K562 (cell line): ENCODE measurements at regions not wholly inside any gene's neighbourhood (a gene's known extent, or its start where the extent isn't known, plus 50 kb on each side); places are given as distances from the start of the nearest gene placed in this dataset.
A peak's percentile ranks its signal among the peaks of the same experiment; 100 is the strongest.

Source experiments
- C11orf30 ChIP-seq: fragments of 450-650 bp; IDR thresholded peaks from 2 replicates; pipeline ENCODE4 v1.6.1; 2016; ENCODE audit warnings: low read depth, mild to moderate bottlenecking
- HMG20B ChIP-seq: fragments of 250-450 bp; sonication (Bioruptor Pico); IDR thresholded peaks from 2 replicates; pipeline ENCODE4 v1.5.0; 2021; ENCODE audit warnings: mild to moderate bottlenecking
- MAFG ChIP-seq: fragments of 450-650 bp; conservative IDR thresholded peaks from 2 replicates; pipeline ENCODE4 v1.6.1; 2016; ENCODE audit warnings: missing genetic modification characterization, missing compliant biosample characterization
- MAFK ChIP-seq: IDR thresholded peaks from 2 replicates; pipeline ENCODE4 v1.6.1; 2011; ENCODE audit warnings: low read length, improper control_type of control experiment
- PCBP1 ChIP-seq: fragments of 200-400 bp; formaldehyde crosslinking; IDR thresholded peaks from 2 replicates; pipeline ENCODE4 v1.6.1; 2018; ENCODE audit warnings: mild to moderate bottlenecking, low read depth, low read length; ENCODE audit not compliant: poor library complexity, severe bottlenecking
- SOX6 ChIP-seq: fragments of 450-650 bp; IDR thresholded peaks from 2 replicates; pipeline ENCODE4 v1.6.1; 2014; ENCODE audit warnings: mild to moderate bottlenecking
- STAT5B ChIP-seq: fragments of 250-450 bp; sonication (Bioruptor Pico); IDR thresholded peaks from 2 replicates; pipeline ENCODE4 v1.8.0; 2021; ENCODE audit warnings: mild to moderate bottlenecking, inconsistent platforms
- TRIM24 ChIP-seq, 2 experiments: fragments of 450-650 bp; IDR thresholded peaks; 2 replicates each; pipeline ENCODE4 v1.6.1; 2016
- ZNF143 ChIP-seq: sonication (generic); formaldehyde crosslinking; IDR thresholded peaks from 2 replicates; pipeline ENCODE4 v1.9.0; 2022; ENCODE audit warnings: mild to moderate bottlenecking, missing genetic modification reagents
- ZNF224 ChIP-seq: sonication (generic); formaldehyde crosslinking; IDR thresholded peaks from 2 replicates; pipeline ENCODE4 v1.8.0; 2022; ENCODE audit warnings: mild to moderate bottlenecking, missing genetic modification reagents
- ZNF316 ChIP-seq: fragments of 450-650 bp; IDR thresholded peaks from 2 replicates; pipeline ENCODE4 v1.6.1; 2016
- TF ChIP-seq, protein P1 (sequence below): sonication (generic); formaldehyde crosslinking; IDR thresholded peaks from 2 replicates; pipeline ENCODE4 v1.5.0; 2020; ENCODE audit warnings: missing genetic modification reagents
- TF ChIP-seq, protein P2 (sequence below): fragments of 450-650 bp; IDR thresholded peaks from one replicate; pipeline ENCODE4 v1.6.1; 2018; ENCODE audit warnings: mild to moderate bottlenecking, moderate library complexity; ENCODE audit not compliant: partially characterized antibody
- TF ChIP-seq, protein P3 (sequence below): fragments of 450-650 bp; IDR thresholded peaks from 2 replicates; pipeline ENCODE4 v1.6.1; 2016; ENCODE audit warnings: mild to moderate bottlenecking, moderate library complexity

DNA sequence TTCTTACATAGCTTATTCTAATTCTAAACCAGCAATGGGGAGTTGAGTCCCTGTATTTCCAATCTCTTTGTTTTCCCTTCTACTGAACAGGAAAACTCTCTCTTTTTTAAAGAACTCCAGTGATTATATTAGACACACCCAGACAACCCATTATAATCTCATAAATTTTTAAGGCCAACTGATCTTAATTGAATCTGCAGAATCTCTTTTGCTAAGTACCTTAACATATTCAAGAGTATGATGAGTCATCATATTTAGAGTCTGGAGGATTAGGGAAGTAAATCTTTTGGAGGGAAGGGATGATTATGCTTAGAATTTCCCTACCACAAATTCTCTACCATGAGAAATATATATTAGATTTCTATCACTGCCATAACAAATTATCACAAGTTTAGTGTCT lies 705.1 kb downstream of the CENPC start (continued):
- TF ChIP-seq TRIM24 (IDR thresholded peaks at IDR 0.05) (no peak), MAFG (tag) (peak; percentile 71), ZNF316 (peak; percentile 70), MAFK (peak; percentile 80), ZNF224 (CRISPR knock-in tag) (no peak), C11orf30 (peak; percentile 42; the same call in 1 of the 2 replicates), SOX6 (no peak), STAT5B (CRISPR knock-in tag) (no peak), ZNF143 (no peak), HMG20B (CRISPR knock-in tag) (no peak), PCBP1 (no peak)
- TF ChIP-seq, protein P1, sequence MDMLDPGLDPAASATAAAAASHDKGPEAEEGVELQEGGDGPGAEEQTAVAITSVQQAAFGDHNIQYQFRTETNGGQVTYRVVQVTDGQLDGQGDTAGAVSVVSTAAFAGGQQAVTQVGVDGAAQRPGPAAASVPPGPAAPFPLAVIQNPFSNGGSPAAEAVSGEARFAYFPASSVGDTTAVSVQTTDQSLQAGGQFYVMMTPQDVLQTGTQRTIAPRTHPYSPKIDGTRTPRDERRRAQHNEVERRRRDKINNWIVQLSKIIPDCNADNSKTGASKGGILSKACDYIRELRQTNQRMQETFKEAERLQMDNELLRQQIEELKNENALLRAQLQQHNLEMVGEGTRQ: no peak
- TF ChIP-seq, protein P2, sequence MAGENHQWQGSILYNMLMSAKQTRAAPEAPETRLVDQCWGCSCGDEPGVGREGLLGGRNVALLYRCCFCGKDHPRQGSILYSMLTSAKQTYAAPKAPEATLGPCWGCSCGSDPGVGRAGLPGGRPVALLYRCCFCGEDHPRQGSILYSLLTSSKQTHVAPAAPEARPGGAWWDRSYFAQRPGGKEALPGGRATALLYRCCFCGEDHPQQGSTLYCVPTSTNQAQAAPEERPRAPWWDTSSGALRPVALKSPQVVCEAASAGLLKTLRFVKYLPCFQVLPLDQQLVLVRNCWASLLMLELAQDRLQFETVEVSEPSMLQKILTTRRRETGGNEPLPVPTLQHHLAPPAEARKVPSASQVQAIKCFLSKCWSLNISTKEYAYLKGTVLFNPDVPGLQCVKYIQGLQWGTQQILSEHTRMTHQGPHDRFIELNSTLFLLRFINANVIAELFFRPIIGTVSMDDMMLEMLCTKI: no peak
- TF ChIP-seq, protein P3, sequence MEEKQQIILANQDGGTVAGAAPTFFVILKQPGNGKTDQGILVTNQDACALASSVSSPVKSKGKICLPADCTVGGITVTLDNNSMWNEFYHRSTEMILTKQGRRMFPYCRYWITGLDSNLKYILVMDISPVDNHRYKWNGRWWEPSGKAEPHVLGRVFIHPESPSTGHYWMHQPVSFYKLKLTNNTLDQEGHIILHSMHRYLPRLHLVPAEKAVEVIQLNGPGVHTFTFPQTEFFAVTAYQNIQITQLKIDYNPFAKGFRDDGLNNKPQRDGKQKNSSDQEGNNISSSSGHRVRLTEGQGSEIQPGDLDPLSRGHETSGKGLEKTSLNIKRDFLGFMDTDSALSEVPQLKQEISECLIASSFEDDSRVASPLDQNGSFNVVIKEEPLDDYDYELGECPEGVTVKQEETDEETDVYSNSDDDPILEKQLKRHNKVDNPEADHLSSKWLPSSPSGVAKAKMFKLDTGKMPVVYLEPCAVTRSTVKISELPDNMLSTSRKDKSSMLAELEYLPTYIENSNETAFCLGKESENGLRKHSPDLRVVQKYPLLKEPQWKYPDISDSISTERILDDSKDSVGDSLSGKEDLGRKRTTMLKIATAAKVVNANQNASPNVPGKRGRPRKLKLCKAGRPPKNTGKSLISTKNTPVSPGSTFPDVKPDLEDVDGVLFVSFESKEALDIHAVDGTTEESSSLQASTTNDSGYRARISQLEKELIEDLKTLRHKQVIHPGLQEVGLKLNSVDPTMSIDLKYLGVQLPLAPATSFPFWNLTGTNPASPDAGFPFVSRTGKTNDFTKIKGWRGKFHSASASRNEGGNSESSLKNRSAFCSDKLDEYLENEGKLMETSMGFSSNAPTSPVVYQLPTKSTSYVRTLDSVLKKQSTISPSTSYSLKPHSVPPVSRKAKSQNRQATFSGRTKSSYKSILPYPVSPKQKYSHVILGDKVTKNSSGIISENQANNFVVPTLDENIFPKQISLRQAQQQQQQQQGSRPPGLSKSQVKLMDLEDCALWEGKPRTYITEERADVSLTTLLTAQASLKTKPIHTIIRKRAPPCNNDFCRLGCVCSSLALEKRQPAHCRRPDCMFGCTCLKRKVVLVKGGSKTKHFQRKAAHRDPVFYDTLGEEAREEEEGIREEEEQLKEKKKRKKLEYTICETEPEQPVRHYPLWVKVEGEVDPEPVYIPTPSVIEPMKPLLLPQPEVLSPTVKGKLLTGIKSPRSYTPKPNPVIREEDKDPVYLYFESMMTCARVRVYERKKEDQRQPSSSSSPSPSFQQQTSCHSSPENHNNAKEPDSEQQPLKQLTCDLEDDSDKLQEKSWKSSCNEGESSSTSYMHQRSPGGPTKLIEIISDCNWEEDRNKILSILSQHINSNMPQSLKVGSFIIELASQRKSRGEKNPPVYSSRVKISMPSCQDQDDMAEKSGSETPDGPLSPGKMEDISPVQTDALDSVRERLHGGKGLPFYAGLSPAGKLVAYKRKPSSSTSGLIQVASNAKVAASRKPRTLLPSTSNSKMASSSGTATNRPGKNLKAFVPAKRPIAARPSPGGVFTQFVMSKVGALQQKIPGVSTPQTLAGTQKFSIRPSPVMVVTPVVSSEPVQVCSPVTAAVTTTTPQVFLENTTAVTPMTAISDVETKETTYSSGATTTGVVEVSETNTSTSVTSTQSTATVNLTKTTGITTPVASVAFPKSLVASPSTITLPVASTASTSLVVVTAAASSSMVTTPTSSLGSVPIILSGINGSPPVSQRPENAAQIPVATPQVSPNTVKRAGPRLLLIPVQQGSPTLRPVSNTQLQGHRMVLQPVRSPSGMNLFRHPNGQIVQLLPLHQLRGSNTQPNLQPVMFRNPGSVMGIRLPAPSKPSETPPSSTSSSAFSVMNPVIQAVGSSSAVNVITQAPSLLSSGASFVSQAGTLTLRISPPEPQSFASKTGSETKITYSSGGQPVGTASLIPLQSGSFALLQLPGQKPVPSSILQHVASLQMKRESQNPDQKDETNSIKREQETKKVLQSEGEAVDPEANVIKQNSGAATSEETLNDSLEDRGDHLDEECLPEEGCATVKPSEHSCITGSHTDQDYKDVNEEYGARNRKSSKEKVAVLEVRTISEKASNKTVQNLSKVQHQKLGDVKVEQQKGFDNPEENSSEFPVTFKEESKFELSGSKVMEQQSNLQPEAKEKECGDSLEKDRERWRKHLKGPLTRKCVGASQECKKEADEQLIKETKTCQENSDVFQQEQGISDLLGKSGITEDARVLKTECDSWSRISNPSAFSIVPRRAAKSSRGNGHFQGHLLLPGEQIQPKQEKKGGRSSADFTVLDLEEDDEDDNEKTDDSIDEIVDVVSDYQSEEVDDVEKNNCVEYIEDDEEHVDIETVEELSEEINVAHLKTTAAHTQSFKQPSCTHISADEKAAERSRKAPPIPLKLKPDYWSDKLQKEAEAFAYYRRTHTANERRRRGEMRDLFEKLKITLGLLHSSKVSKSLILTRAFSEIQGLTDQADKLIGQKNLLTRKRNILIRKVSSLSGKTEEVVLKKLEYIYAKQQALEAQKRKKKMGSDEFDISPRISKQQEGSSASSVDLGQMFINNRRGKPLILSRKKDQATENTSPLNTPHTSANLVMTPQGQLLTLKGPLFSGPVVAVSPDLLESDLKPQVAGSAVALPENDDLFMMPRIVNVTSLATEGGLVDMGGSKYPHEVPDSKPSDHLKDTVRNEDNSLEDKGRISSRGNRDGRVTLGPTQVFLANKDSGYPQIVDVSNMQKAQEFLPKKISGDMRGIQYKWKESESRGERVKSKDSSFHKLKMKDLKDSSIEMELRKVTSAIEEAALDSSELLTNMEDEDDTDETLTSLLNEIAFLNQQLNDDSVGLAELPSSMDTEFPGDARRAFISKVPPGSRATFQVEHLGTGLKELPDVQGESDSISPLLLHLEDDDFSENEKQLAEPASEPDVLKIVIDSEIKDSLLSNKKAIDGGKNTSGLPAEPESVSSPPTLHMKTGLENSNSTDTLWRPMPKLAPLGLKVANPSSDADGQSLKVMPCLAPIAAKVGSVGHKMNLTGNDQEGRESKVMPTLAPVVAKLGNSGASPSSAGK: no peak
